ENCODE measurements at regions not wholly inside any gene's neighbourhood (a gene's known extent, or its start where the extent isn't known, plus 50 kb on each side); places are given as distances from the start of the nearest gene placed in this dataset.
A peak's percentile ranks its signal among the peaks of the same experiment; 100 is the strongest.

DNA sequence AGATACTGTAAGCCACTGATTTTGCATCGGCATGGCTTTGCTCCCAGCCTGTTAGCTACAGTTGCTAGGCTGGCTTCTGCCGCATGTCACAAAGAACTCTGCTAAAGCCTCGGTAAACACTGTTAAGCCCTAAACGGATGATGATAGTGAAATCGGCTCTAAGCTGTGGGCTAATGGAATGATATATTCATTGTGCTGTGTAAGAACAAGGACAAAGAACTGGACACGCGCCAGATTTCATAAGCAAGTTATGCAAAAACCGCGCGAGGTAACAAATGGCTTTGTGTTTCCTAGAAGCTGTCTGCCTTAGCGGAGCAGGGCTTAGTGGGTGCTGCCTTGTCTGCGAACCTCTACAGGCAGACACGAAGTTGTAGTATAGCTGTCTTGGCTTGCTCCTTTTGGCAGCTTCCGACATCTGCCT, 331.3 kb upstream of the COBL start:
- H3K36me3 ChIP-seq (ENCODE audit: control insufficient read depth in 3 of 3, insufficient read depth in 2 of 3, low read depth in 1 of 3, low read length in 3 of 3), result no peaks in the 10 kb centered on the region
- DNase-seq, result peak; percentile 78 to 93
- H3K27ac ChIP-seq (ENCODE audit: low read depth in 1 of 3, low read length in 2 of 3), result no peak overlapping the region
- no peak for FAIRE-seq
- peaks cover 0 to 14% (median 5%) of the 10 kb centered on the region in 3 donors for H3K4me1 ChIP-seq (ENCODE audit: control insufficient read depth in 3 of 3, insufficient read depth in 2 of 3, low read depth in 1 of 3, low read length in 2 of 3)
- H3K4me3 ChIP-seq (ENCODE audit: low read depth in 1 of 3, low read length in 3 of 3), result no peak overlapping the region
- H3K27me3 ChIP-seq (ENCODE audit: control insufficient read depth in 3 of 3, insufficient read depth in 3 of 3, low read length in 3 of 3), result peaks cover 0 to 11% (median 0%) of the 10 kb centered on the region in 3 donors
- no peaks in the 10 kb centered on the region for H3K9me3 ChIP-seq (ENCODE audit: control insufficient read depth in 2 of 2, insufficient read depth in 1 of 2, low read depth in 1 of 2, low read length in 1 of 2)
- WGBS, 3 donors, result 10 to 27% (median 19%) methylated on average over 14 of the region's 14 CpGs

DNA sequence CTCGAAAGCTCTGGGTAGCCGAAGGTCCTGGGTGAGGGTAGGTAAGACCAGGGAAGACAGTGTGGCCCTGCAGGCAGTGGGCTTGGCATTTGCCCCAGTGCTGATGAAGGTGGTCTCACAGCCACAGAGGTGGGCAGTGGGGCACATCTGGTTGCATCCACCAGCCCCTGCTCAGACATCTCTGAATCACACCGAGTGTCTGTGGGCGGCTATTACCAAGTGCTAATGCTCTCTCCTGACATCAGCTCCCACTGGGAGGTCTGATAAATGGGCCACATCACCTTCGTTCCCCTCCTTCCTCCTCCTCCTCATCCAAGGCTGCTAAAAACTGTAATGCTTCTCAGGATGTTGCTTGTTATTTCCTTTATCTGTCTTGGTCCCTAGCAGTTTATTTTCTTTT, 330.9 kb upstream of the COBL start:
- H3K9me3 ChIP-seq (ENCODE audit: control insufficient read depth in 2 of 2, insufficient read depth in 1 of 2, low read depth in 1 of 2, low read length in 1 of 2), result no peaks in the 10 kb centered on the region
- H3K4me1 ChIP-seq (ENCODE audit: control insufficient read depth in 3 of 3, insufficient read depth in 2 of 3, low read depth in 1 of 3, low read length in 2 of 3), result peaks cover 0 to 14% (median 5%) of the 10 kb centered on the region in 3 donors
- no peak for DNase-seq
- no peak overlapping the region for H3K4me3 ChIP-seq (ENCODE audit: low read depth in 1 of 3, low read length in 3 of 3)
- H3K27ac ChIP-seq (ENCODE audit: low read depth in 1 of 3, low read length in 2 of 3), result no peak overlapping the region
- no peak for FAIRE-seq
- peaks cover 0 to 11% (median 0%) of the 10 kb centered on the region in 3 donors for H3K27me3 ChIP-seq (ENCODE audit: control insufficient read depth in 3 of 3, insufficient read depth in 3 of 3, low read length in 3 of 3)
- 30 to 44% (median 36%) methylated on average over 5 of the region's 5 CpGs for WGBS, 3 donors
- no peaks in the 10 kb centered on the region for H3K36me3 ChIP-seq (ENCODE audit: control insufficient read depth in 3 of 3, insufficient read depth in 2 of 3, low read depth in 1 of 3, low read length in 3 of 3)

DNA sequence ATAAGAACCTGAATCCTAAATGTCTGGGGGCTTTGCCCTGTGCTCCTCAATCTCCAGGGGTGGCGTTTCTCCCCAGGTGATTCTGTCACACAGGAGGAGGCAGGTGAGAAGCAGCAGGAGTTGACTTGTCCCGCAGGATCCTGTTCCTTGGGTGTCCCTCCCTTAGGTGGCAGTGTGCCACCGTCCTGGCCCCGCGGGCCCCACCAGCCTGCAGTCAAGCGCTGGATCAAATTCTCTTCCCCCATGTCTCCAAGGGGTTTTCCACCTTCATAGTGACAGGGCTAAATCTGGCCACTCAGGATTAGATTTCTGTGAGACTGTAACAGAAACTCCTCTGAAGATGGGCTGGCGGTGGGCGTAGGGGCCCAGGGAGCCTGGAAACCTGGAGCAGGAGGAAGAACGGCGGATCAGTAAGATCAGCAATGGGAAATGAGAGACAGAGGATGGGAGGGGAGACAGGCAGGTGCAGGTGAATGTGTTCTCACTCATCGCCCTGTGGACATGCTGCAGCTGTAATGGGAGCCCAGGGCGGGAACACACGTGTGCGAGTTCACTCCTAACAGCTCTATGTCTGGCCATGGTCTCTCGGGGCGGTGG, 329.2 kb upstream of the COBL start:
- FAIRE-seq, result no peak

DNA sequence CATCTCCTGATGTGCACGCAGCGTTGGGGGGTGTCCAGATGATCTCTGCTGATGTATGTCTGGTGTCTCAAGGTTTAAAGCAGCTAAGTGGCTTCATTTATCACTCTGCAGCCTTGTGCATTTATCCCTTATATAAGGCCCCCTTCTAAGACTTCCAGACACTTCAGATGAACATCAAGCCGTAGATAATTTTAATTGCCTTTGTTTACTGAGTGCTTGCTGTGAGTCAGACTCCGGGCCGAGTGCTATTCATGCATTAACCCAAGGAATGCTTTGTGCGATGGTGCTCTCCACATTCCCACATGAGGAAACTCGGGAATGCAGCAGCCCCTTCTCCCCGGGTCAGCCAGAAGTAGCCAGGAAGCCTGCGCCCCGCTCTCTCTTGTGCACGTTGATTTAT, 328.6 kb upstream of the COBL start:
- peak in 1 of 2 donors; percentile 7 for DNase-seq
- Histone ChIP-seq H3K27ac (ENCODE audit: low read depth in 1 of 3, low read length in 2 of 3) (no peak overlapping the region), H3K36me3 (ENCODE audit: control insufficient read depth in 3 of 3, insufficient read depth in 2 of 3, low read depth in 1 of 3, low read length in 3 of 3) (no peaks in the 10 kb centered on the region), H3K4me1 (ENCODE audit: control insufficient read depth in 3 of 3, insufficient read depth in 2 of 3, low read depth in 1 of 3, low read length in 2 of 3) (peaks cover 0 to 24% (median 5%) of the 10 kb centered on the region in 3 donors), H3K9me3 (ENCODE audit: control insufficient read depth in 2 of 2, insufficient read depth in 1 of 2, low read depth in 1 of 2, low read length in 1 of 2) (no peaks in the 10 kb centered on the region), H3K4me3 (ENCODE audit: low read depth in 1 of 3, low read length in 3 of 3) (no peak overlapping the region), H3K27me3 (ENCODE audit: control insufficient read depth in 3 of 3, insufficient read depth in 3 of 3, low read length in 3 of 3) (peaks cover 0 to 15% (median 0%) of the 10 kb centered on the region in 3 donors)
- WGBS, 3 donors, result 48 to 50% (median 49%) methylated on average over 11 of the region's 11 CpGs
- no peak for FAIRE-seq

More for the DNA sequence above, 329.2 kb upstream of the COBL start:
- H3K36me3 ChIP-seq (ENCODE audit: control insufficient read depth in 3 of 3, insufficient read depth in 2 of 3, low read depth in 1 of 3, low read length in 3 of 3), result no peaks in the 10 kb centered on the region
- H3K27me3 ChIP-seq (ENCODE audit: control insufficient read depth in 3 of 3, insufficient read depth in 3 of 3, low read length in 3 of 3), result peaks cover 0 to 15% (median 0%) of the 10 kb centered on the region in 3 donors
- no peak overlapping the region for H3K4me3 ChIP-seq (ENCODE audit: low read depth in 1 of 3, low read length in 3 of 3)
- H3K27ac ChIP-seq (ENCODE audit: low read depth in 1 of 3, low read length in 2 of 3), result no peak overlapping the region
- WGBS, 3 donors, result 75 to 86% (median 81%) methylated on average over 16 of the region's 16 CpGs
- no peak for DNase-seq
- no peaks in the 10 kb centered on the region for H3K9me3 ChIP-seq (ENCODE audit: control insufficient read depth in 2 of 2, insufficient read depth in 1 of 2, low read depth in 1 of 2, low read length in 1 of 2)
- H3K4me1 ChIP-seq (ENCODE audit: control insufficient read depth in 3 of 3, insufficient read depth in 2 of 3, low read depth in 1 of 3, low read length in 2 of 3), result peaks cover 0 to 18% (median 5%) of the 10 kb centered on the region in 3 donors

DNA sequence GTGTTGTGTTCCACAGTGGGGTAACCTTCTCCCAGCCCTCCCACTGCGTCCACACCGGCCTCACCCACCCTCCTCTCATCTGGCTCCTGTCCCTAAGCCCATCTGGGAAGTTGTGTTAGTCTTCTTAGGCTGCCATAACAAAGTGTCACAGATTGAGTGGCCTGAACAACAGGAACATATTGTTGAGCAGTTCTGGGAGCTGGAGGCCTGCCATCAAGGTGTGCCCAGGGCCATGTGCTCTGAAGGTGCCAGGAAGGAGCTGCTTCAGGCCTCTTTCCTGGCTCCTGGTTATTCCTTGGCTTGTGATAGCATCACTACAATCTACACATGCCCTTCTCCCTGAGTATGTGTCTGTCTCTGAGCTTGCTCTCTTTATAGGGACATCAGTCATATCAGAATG, 327.6 kb upstream of the COBL start:
- H3K4me3 ChIP-seq (ENCODE audit: low read depth in 1 of 3, low read length in 3 of 3), result no peak overlapping the region
- peaks cover 0 to 15% (median 0%) of the 10 kb centered on the region in 3 donors for H3K27me3 ChIP-seq (ENCODE audit: control insufficient read depth in 3 of 3, insufficient read depth in 3 of 3, low read length in 3 of 3)
- no peak overlapping the region for H3K27ac ChIP-seq (ENCODE audit: low read depth in 1 of 3, low read length in 2 of 3)
- WGBS, 3 donors, result 69 to 77% (median 71%) methylated on average over 2 of the region's 2 CpGs
- DNase-seq (peak in 1 of 2 donors; percentile 57), FAIRE-seq (no peak)
- H3K9me3 ChIP-seq (ENCODE audit: control insufficient read depth in 2 of 2, insufficient read depth in 1 of 2, low read depth in 1 of 2, low read length in 1 of 2), result no peaks in the 10 kb centered on the region
- no peaks in the 10 kb centered on the region for H3K36me3 ChIP-seq (ENCODE audit: control insufficient read depth in 3 of 3, insufficient read depth in 2 of 3, low read depth in 1 of 3, low read length in 3 of 3)
- H3K4me1 ChIP-seq (ENCODE audit: control insufficient read depth in 3 of 3, insufficient read depth in 2 of 3, low read depth in 1 of 3, low read length in 2 of 3), result peaks cover 0 to 27% (median 5%) of the 10 kb centered on the region in 3 donors

DNA sequence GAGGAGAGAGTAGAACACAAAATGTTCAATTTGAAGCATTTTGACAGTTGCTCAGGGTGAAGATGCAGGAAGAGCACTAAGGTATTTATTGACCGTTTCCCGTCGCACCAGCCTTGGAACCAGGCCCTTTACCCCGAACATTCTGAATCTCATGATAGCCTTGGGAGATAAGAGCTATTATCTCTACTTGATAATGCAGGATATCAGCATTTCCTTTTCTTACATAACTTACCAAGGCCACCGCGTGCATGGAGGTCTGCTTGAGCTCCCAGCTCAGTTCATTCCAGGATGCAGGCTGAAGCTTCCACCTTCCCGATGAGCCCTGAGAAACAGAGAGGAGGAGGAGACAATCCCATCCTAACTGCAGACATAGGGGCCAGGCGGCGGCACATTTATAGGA, 324.2 kb upstream of the COBL start:
- FAIRE-seq, result no peak
- WGBS, 3 donors, result 19 to 45% (median 21%) methylated on average over 9 of the region's 9 CpGs
- Histone ChIP-seq H3K4me3 (ENCODE audit: low read depth in 1 of 3, low read length in 3 of 3) (no peak overlapping the region), H3K27me3 (ENCODE audit: control insufficient read depth in 3 of 3, insufficient read depth in 3 of 3, low read length in 3 of 3) (peaks cover 0 to 12% (median 0%) of the 10 kb centered on the region in 3 donors), H3K9me3 (ENCODE audit: control insufficient read depth in 2 of 2, insufficient read depth in 1 of 2, low read depth in 1 of 2, low read length in 1 of 2) (no peaks in the 10 kb centered on the region), H3K36me3 (ENCODE audit: control insufficient read depth in 3 of 3, insufficient read depth in 2 of 3, low read depth in 1 of 3, low read length in 3 of 3) (no peaks in the 10 kb centered on the region), H3K4me1 (ENCODE audit: control insufficient read depth in 3 of 3, insufficient read depth in 2 of 3, low read depth in 1 of 3, low read length in 2 of 3) (peaks cover 3 to 14% (median 5%) of the 10 kb centered on the region in 3 donors), H3K27ac (ENCODE audit: low read depth in 1 of 3, low read length in 2 of 3) (no peak overlapping the region)
- peak; percentile 29 to 57 for DNase-seq

DNA sequence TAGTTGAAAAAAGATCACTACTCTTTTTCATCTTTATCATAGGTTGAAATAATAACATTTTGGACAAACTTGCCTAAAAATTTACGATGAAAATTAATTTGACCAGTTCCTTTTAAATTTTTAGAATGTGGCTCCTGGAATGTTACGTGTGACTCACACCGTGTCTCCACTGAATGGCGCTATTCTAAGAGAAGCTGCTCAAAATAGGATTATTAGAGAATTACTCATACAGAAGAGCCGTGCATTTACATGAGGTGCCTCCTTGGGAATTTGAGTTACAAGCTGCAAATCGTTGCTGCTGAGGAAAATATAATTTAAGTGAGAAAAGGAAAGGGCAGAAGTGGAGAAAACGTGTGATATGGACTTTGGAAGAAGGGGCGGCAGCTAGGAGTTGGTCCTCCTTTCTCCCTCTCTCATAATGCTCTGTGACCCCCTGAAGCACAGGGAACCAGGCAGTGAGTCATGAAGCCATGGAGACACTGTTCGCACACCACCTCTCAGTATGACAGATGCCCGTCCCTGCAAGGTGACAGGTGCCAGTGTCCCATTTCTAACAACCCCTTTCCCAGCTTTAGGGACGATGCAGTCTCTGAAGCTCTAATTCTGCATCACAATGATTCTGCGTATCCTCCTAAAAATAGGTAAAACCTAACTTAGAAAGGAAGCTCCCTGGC, 323.2 kb upstream of the COBL start:
- DNase-seq, result no peak
- Histone ChIP-seq H3K4me1 (ENCODE audit: control insufficient read depth in 3 of 3, insufficient read depth in 2 of 3, low read depth in 1 of 3, low read length in 2 of 3) (peaks cover 2 to 17% (median 3%) of the 10 kb centered on the region in 3 donors), H3K9me3 (ENCODE audit: control insufficient read depth in 2 of 2, insufficient read depth in 1 of 2, low read depth in 1 of 2, low read length in 1 of 2) (no peaks in the 10 kb centered on the region), H3K4me3 (ENCODE audit: low read depth in 1 of 3, low read length in 3 of 3) (no peak overlapping the region), H3K27ac (ENCODE audit: low read depth in 1 of 3, low read length in 2 of 3) (no peak overlapping the region), H3K27me3 (ENCODE audit: control insufficient read depth in 3 of 3, insufficient read depth in 3 of 3, low read length in 3 of 3) (peaks cover 0 to 3% (median 0%) of the 10 kb centered on the region in 3 donors), H3K36me3 (ENCODE audit: control insufficient read depth in 3 of 3, insufficient read depth in 2 of 3, low read depth in 1 of 3, low read length in 3 of 3) (no peaks in the 10 kb centered on the region)
- 84 to 85% (median 84%) methylated on average over 12 of the region's 12 CpGs for WGBS, 3 donors
- FAIRE-seq, result no peak

DNA sequence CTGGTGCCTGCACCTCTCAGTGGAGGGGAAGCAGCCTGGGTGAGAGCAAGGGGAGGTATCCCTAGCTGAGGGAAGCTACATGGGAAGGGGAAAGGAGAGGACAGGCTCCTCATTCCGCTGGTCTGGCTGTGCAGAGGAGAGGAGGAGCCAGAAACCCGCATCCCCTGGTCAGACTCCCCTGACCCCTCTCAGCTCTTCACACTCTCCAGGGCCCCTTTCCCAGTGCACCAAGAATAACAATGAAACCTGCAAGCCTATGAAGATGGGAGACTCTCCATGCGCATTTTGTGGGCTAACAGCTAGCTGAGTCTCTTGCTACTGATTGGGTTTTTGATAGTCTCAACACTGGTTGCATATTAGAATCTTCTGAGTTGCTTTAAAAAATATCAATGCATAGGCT, 319.9 kb upstream of the COBL start:
- Histone ChIP-seq H3K27ac (ENCODE audit: low read depth in 1 of 3, low read length in 2 of 3) (no peak overlapping the region), H3K36me3 (ENCODE audit: control insufficient read depth in 3 of 3, insufficient read depth in 2 of 3, low read depth in 1 of 3, low read length in 3 of 3) (no peaks in the 10 kb centered on the region), H3K4me3 (ENCODE audit: low read depth in 1 of 3, low read length in 3 of 3) (no peak overlapping the region), H3K4me1 (ENCODE audit: control insufficient read depth in 3 of 3, insufficient read depth in 2 of 3, low read depth in 1 of 3, low read length in 2 of 3) (peaks cover 0 to 17% (median 3%) of the 10 kb centered on the region in 3 donors), H3K27me3 (ENCODE audit: control insufficient read depth in 3 of 3, insufficient read depth in 3 of 3, low read length in 3 of 3) (no peaks in the 10 kb centered on the region), H3K9me3 (ENCODE audit: control insufficient read depth in 2 of 2, insufficient read depth in 1 of 2, low read depth in 1 of 2, low read length in 1 of 2) (no peaks in the 10 kb centered on the region)
- no peak for DNase-seq
- no peak for FAIRE-seq
- 85 to 100% (median 86%) methylated on average over 2 to 3 of the region's 3 CpGs for WGBS, 3 donors
